Mucosa of rectum (tissue), 2 donors: ENCODE measurements at regions not wholly inside any gene's neighbourhood (a gene's known extent, or its start where the extent isn't known, plus 50 kb on each side); places are given as distances from the start of the nearest gene placed in this dataset.

Experiments
- H3K27ac ChIP-seq, 2 donors: one replicate each; pipeline ENCODE4 v1.7.0; 2013; ENCODE audit warnings: inconsistent platforms in 2 of 2, low read depth in 2 of 2, low read length in 2 of 2
- H3K27me3 ChIP-seq, 2 donors: one replicate each; pipeline ENCODE4 v1.7.0; 2013; ENCODE audit warnings: low read length in 2 of 2; ENCODE audit not compliant: control insufficient read depth in 2 of 2, insufficient read depth in 2 of 2
- H3K36me3 ChIP-seq, 2 donors: one replicate each; pipeline ENCODE4 v1.7.0; 2013; ENCODE audit warnings: low read length in 2 of 2; ENCODE audit not compliant: control insufficient read depth in 2 of 2, insufficient read depth in 2 of 2
- H3K4me1 ChIP-seq, 2 donors: one replicate each; pipeline ENCODE4 v1.7.0; 2013; ENCODE audit warnings: low read length in 2 of 2, mild to moderate bottlenecking in 1 of 2; ENCODE audit not compliant: control insufficient read depth in 2 of 2, insufficient read depth in 2 of 2
- H3K4me3 ChIP-seq, 2 donors: one replicate each; pipeline ENCODE4 v1.7.0; 2013; ENCODE audit warnings: low read length in 2 of 2
- H3K9ac ChIP-seq, 2 donors: one replicate each; pipeline ENCODE4 v1.7.0; 2013; ENCODE audit warnings: low read length in 2 of 2, low read depth in 1 of 2, mild to moderate bottlenecking in 1 of 2
- H3K9me3 ChIP-seq, 2 donors: one replicate each; pipeline ENCODE4 v1.7.0; 2013; ENCODE audit warnings: low read length in 2 of 2; ENCODE audit not compliant: control insufficient read depth in 2 of 2
- donor health status: healthy.
- donor health status: Normal muscosa, but diverticular disease.

DNA sequence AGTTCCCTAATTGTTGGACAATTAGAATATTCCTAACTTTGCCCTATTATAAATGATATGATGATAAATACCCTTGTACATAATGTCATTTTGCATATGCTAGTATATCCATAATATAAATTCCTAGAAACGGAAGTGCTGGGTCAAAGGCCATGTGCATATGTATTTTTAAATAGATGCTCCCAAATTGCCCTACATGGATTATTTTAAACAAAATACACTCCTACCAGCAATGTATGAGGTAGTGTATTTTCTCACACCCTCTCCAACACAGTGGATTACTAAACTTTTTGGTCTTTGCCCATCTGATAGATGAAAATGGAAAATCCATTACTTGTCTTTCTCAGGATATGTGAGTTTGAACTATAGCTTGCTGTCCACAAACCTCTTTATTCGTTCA is 385.1 kb upstream of the JARID2 start:
- Histone ChIP-seq H3K4me3 (no peak overlapping the region), H3K4me1 (peaks cover 2 to 3% of the 10 kb centered on the region in 2 donors), H3K9me3 (no peaks in the 10 kb centered on the region), H3K36me3 (no peaks in the 10 kb centered on the region), H3K27me3 (no peaks in the 10 kb centered on the region), H3K27ac (no peak overlapping the region), H3K9ac (no peak overlapping the region)

DNA sequence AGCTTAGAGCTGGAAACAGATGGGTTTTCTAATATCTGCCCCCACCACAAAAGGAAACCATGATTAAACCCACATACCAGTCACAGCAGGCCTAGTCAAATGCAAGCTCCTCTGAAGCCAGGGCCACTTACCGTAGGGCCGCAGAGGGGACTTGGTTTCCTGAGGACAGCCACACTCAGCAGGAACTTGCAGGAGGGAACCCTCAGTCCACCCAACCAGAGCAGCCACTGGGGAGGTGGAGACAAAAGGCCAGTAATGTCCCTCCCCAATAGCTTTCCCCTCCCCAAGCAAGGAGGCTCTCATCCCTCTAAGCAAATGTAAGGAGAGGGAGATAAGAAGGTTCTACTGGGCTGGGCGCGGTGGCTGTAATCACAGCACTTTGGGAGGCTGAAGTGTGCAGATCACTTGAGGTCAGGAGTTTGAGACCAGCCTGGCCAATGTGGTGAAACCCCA is 384.4 kb upstream of the JARID2 start:
- H3K27me3 ChIP-seq = no peaks in the 10 kb centered on the region
- no peak overlapping the region for H3K4me3 ChIP-seq
- peaks cover 2 to 5% of the 10 kb centered on the region in 2 donors for H3K4me1 ChIP-seq
- no peak overlapping the region for H3K9ac ChIP-seq
- no peaks in the 10 kb centered on the region for H3K9me3 ChIP-seq
- no peaks in the 10 kb centered on the region for H3K36me3 ChIP-seq
- H3K27ac ChIP-seq = no peak overlapping the region

DNA sequence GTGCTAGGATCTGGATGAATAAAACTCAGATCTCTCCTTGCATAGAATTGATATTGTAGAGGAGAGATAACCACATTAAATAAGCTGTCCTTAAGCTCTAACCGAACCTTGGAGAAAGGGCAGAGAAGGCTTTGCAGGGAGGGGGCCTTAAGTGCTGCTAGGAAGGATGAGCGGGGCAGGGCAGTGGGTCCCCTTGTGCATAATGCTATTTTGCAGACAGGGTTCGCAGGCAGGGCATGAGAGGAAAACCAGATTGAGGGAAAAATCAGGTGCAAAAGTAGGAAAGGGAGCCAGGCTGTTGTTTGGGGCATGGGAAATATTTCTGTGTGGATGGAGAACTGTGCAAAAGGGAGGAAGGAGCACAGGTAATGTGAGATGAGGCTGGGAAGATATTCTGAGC is 383.0 kb upstream of the JARID2 start:
- Histone ChIP-seq H3K9ac (no peak overlapping the region), H3K27ac (no peak overlapping the region), H3K9me3 (no peaks in the 10 kb centered on the region), H3K27me3 (no peaks in the 10 kb centered on the region), H3K36me3 (no peaks in the 10 kb centered on the region), H3K4me3 (no peak overlapping the region), H3K4me1 (peaks cover 2 to 5% of the 10 kb centered on the region in 2 donors)

DNA sequence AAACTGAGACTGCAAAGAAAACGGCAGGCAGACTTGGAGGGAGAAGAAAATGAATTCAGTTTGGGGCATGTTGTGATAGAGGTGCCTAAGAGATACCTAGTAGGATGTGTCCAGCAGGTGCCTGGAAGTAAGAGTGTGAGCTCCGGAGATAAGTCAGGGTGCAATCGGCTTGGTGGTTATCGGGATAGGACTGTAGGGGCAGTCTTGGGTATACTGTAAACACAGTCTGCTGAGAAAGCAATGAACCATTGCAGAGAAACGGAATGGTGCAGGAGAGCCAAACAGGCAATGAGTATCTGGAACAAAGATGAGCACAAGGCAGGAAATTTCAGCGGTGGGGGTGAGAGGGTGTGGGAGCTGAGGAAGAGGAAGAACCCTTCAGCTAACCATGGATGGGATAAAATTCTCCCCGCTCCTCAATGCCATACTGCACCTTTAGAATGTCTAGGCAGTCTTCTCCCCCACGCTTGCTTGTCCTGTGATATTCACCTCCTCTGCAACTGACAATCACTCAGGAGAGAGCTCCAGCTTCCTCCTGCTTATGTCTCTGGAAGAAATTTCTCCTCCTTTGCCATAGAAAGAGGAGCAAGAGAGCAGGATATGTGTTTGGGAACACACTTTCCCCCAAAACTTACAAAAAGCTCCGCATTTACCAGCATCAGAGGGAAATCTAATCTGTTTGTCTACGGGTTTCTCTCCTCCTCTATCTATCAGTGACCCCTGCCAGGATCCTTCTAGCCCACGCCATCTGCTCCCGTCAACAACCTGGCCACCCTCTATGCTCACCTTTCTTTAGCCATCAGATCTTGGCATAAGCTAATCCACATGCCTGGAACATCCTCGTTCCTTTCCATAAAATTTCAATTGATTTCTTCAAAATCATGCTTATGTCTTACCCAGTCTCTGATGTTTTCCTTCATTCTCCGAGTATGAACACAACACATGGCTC is 381.7 kb upstream of the JARID2 start:
- Histone ChIP-seq H3K27me3 (no peaks in the 10 kb centered on the region), H3K36me3 (no peaks in the 10 kb centered on the region), H3K9me3 (no peaks in the 10 kb centered on the region), H3K9ac (no peak overlapping the region), H3K27ac (no peak overlapping the region), H3K4me1 (peaks cover 2 to 5% of the 10 kb centered on the region in 2 donors), H3K4me3 (no peak overlapping the region)

DNA sequence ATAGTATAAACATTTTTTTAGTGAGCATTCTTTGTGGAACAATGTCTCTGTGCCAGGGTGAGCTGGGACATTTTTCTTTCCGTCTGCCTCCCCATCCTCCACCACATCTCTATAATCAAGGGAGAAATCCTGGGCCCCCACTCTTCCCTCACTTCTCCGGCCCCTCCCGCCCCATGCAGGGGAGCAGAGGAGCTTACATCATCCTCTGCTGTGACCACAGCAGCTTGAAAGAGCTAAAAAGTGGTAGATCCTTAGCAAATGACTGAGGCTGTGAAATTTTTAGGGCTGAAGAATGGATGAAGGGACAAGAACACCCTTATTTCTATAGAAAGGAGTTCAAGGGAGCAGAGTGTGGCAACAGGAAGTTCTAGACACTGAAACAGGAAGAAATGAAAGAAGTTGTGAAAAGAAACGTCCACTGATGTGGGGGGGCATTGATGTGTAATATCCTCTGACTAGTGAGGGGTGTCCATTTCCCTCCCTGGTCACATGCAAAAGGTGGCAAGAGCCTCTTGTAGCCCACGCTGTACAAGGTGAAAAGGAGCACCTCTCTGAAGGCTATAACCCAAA is 380.3 kb upstream of the JARID2 start:
- H3K27me3 ChIP-seq = no peaks in the 10 kb centered on the region
- H3K27ac ChIP-seq = no peak overlapping the region
- H3K4me3 ChIP-seq = no peak overlapping the region
- H3K9ac ChIP-seq = no peak overlapping the region
- H3K4me1 ChIP-seq = peaks cover 2 to 5% of the 10 kb centered on the region in 2 donors
- no peaks in the 10 kb centered on the region for H3K36me3 ChIP-seq
- no peaks in the 10 kb centered on the region for H3K9me3 ChIP-seq

DNA sequence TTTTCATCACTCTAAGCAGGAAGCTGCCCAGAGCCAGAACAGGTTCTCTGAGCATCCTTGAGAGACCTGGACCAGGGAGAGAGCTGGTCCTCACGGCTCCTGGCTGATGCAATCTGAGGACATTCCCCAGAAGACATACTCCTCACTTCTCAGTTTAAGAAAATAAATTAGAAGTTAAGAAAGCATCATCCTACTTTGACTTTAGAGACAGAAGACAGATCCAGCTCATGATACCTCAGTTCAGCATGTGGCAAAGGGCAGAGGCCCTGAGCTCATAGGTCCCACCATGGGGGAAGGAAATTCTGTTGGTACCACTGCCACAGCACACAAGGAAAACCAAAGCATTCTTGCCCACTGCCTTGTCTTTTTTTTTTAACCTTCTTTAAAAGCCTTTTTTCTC is 378.1 kb upstream of the JARID2 start:
- Histone ChIP-seq H3K27ac (no peak overlapping the region), H3K4me1 (peaks cover 2 to 5% of the 10 kb centered on the region in 2 donors), H3K9ac (no peak overlapping the region), H3K36me3 (no peaks in the 10 kb centered on the region), H3K9me3 (no peaks in the 10 kb centered on the region), H3K27me3 (no peaks in the 10 kb centered on the region), H3K4me3 (no peak overlapping the region)

DNA sequence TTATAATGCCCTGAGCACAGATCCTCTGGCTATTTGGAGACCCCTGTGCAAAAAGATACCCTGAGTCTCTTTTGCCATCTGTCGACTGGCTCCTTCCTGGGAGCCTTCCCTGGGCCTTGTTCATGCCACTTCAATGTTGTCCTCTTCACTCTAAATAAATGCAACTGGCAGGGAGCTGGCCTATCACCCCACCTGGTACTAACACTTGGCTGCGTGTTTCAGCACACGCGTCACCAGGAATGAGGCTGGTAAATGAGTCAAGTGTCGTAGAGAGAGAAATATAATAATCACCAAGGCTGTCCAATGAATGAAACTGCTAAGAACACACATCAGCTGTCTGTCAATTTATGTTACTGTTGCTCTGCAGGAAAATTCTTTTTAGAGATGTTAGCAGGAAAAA is 374.6 kb upstream of the JARID2 start:
- Histone ChIP-seq H3K4me3 (no peak overlapping the region), H3K27me3 (no peaks in the 10 kb centered on the region), H3K27ac (no peak overlapping the region), H3K9ac (no peak overlapping the region), H3K36me3 (no peaks in the 10 kb centered on the region), H3K9me3 (no peaks in the 10 kb centered on the region), H3K4me1 (no peaks in the 10 kb centered on the region)

DNA sequence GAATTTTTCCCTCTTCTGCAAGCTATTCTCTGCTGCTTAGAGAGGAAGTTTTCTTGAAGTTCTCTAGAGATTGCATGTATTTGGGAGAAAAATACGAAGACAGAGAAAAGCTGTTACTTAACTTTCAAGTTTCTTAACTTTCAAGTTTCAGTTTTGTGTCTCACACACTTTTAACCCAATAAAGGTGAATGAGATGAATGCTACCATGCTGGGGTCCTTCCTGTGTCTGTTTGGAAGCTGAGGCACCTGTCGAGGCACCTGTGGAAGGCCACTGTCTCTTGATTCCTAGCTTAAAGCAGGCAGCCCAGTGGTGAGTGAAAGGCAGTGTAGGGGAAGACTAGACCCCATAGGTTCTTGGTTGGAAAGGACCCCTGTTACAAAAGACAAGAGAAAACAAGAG is 372.8 kb upstream of the JARID2 start:
- Histone ChIP-seq H3K27me3 (no peaks in the 10 kb centered on the region), H3K9me3 (no peaks in the 10 kb centered on the region), H3K4me1 (no peaks in the 10 kb centered on the region), H3K4me3 (no peak overlapping the region), H3K27ac (no peak overlapping the region), H3K9ac (no peak overlapping the region), H3K36me3 (no peaks in the 10 kb centered on the region)

DNA sequence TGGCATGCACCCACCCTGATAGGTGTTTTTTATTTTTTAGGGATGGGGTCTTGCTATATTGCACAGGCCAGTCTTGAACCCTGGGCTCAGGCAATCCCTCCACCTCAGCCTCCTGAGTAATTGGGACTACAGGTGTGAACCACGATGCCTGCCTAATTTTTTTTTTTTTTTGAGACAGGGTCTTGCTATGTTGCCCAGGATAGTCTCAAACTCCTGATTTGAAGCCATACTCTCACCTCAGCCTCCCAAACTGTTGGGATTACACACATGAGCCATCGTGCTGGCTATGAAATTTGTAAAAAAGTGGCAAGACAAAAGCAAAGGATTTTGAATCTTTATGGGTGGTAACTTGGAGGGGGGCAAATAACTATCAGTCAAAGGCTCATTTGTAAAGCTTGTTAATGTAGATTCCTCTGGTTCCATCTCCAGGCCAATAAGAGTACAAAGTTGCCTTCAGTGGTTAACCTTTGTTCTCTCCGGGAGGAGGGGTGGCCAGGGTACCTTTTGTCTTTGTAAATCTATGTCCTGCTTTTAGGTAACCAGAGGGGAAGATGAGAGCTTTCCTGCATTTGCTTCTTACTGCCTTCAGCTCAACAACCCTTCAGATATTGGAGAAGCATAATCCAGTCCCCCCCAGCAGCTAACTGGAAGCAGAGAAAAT is 372.0 kb upstream of the JARID2 start:
- no peaks in the 10 kb centered on the region for H3K9me3 ChIP-seq
- no peak overlapping the region for H3K27ac ChIP-seq
- H3K36me3 ChIP-seq = no peaks in the 10 kb centered on the region
- no peaks in the 10 kb centered on the region for H3K4me1 ChIP-seq
- no peaks in the 10 kb centered on the region for H3K27me3 ChIP-seq
- no peak overlapping the region for H3K9ac ChIP-seq
- no peak overlapping the region for H3K4me3 ChIP-seq

DNA sequence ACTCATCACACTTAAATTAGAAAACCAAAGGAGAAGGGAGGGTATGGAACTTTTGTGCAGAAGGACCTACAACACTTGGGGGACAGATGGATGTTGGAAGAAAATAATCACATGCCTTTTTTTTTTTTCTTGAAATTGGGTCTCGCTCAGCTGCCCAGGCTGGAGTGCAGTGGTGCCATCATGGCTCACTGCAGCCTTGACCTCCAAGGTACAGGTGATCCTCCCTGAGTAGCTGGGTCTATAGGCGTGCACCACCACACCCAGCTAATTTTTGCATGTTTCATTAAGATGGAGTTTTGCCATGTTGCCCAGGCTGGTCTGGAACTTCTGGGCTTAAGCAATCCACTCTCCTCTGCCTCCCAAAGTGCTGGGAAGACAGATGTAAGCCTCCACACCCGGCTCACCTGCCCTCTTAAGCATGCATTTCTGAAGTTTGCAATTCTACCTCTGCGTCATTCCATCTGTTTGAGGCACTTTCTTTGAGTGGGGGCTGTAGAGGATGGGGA is 370.8 kb upstream of the JARID2 start:
- no peaks in the 10 kb centered on the region for H3K4me1 ChIP-seq
- no peak overlapping the region for H3K27ac ChIP-seq
- no peaks in the 10 kb centered on the region for H3K27me3 ChIP-seq
- H3K4me3 ChIP-seq = no peak overlapping the region
- no peaks in the 10 kb centered on the region for H3K9me3 ChIP-seq
- H3K9ac ChIP-seq = no peak overlapping the region
- H3K36me3 ChIP-seq = no peaks in the 10 kb centered on the region
